ENCODE measurements at regions not wholly inside any gene's neighbourhood (a gene's known extent, or its start where the extent isn't known, plus 50 kb on each side); places are given as distances from the start of the nearest gene placed in this dataset.

- no peaks in the 10 kb centered on the region for H3K36me3 ChIP-seq (ENCODE audit: insufficient read depth, low read length)
- H3K4me3 ChIP-seq (ENCODE audit: low read depth in 1 of 2, low read length in 2 of 2), result no peak overlapping the region
- no peaks in the 10 kb centered on the region for H3K27me3 ChIP-seq (ENCODE audit: control insufficient read depth in 1 of 2, insufficient read depth in 2 of 2, low read length in 2 of 2)
- no peaks in the 10 kb centered on the region for H3K4me1 ChIP-seq (ENCODE audit: insufficient read depth, low read length)
- no peak overlapping the region for H3K9ac ChIP-seq (ENCODE audit: low read length)
- no peaks in the 10 kb centered on the region for H3K9me3 ChIP-seq (ENCODE audit: low read length)
- no peak overlapping the region for H3K27ac ChIP-seq (ENCODE audit: low read depth, low read length)
These were observed 107.5 kb upstream of the PDE3A start for GRCh38 chr12:20260851-20261250.

- H3K9ac ChIP-seq (ENCODE audit: low read length), result no peak overlapping the region
- H3K4me1 ChIP-seq (ENCODE audit: insufficient read depth, low read length), result no peaks in the 10 kb centered on the region
- no peaks in the 10 kb centered on the region for H3K27me3 ChIP-seq (ENCODE audit: control insufficient read depth in 1 of 2, insufficient read depth in 2 of 2, low read length in 2 of 2)
- no peaks in the 10 kb centered on the region for H3K36me3 ChIP-seq (ENCODE audit: insufficient read depth, low read length)
- no peaks in the 10 kb centered on the region for H3K9me3 ChIP-seq (ENCODE audit: low read length)
- no peak overlapping the region for H3K4me3 ChIP-seq (ENCODE audit: low read depth in 1 of 2, low read length in 2 of 2)
- no peak overlapping the region for H3K27ac ChIP-seq (ENCODE audit: low read depth, low read length)
These were observed 106.2 kb upstream of the PDE3A start for GRCh38 chr12:20262119-20262518.

GRCh38 chr12:20264026-20264425 lies 104.3 kb upstream of the PDE3A start:
- H3K4me3 ChIP-seq (ENCODE audit: low read depth in 1 of 2, low read length in 2 of 2), result no peak overlapping the region
- H3K36me3 ChIP-seq (ENCODE audit: insufficient read depth, low read length), result no peaks in the 10 kb centered on the region
- no peaks in the 10 kb centered on the region for H3K9me3 ChIP-seq (ENCODE audit: low read length)

GRCh38 chr12:20264608-20265114 lies 103.7 kb upstream of the PDE3A start:
- Histone ChIP-seq H3K4me1 (ENCODE audit: insufficient read depth, low read length) (peaks cover 8% of the 10 kb centered on the region), H3K27ac (ENCODE audit: low read depth, low read length) (no peak overlapping the region), H3K4me3 (ENCODE audit: low read depth in 1 of 2, low read length in 2 of 2) (no peak overlapping the region), H3K9ac (ENCODE audit: low read length) (no peak overlapping the region), H3K9me3 (ENCODE audit: low read length) (no peaks in the 10 kb centered on the region), H3K36me3 (ENCODE audit: insufficient read depth, low read length) (no peaks in the 10 kb centered on the region), H3K27me3 (ENCODE audit: control insufficient read depth in 1 of 2, insufficient read depth in 2 of 2, low read length in 2 of 2) (no peaks in the 10 kb centered on the region)

More at GRCh38 chr12:20264026-20264425, 104.3 kb upstream of the PDE3A start:
- H3K27me3 ChIP-seq (ENCODE audit: control insufficient read depth in 1 of 2, insufficient read depth in 2 of 2, low read length in 2 of 2), result no peaks in the 10 kb centered on the region
- no peak overlapping the region for H3K27ac ChIP-seq (ENCODE audit: low read depth, low read length)
- H3K9ac ChIP-seq (ENCODE audit: low read length), result no peak overlapping the region
- peaks cover 1% of the 10 kb centered on the region for H3K4me1 ChIP-seq (ENCODE audit: insufficient read depth, low read length)

- Histone ChIP-seq H3K9me3 (ENCODE audit: low read length) (no peaks in the 10 kb centered on the region), H3K36me3 (ENCODE audit: insufficient read depth, low read length) (no peaks in the 10 kb centered on the region), H3K9ac (ENCODE audit: low read length) (no peak overlapping the region), H3K27me3 (ENCODE audit: control insufficient read depth in 1 of 2, insufficient read depth in 2 of 2, low read length in 2 of 2) (no peaks in the 10 kb centered on the region), H3K4me1 (ENCODE audit: insufficient read depth, low read length) (peaks cover 24% of the 10 kb centered on the region), H3K27ac (ENCODE audit: low read depth, low read length) (no peak overlapping the region), H3K4me3 (ENCODE audit: low read depth in 1 of 2, low read length in 2 of 2) (no peak overlapping the region)
These were observed 100.1 kb upstream of the PDE3A start for GRCh38 chr12:20268121-20268732.

GRCh38 chr12:20268771-20269170 lies 99.6 kb upstream of the PDE3A start:
- H3K9me3 ChIP-seq (ENCODE audit: low read length), result no peaks in the 10 kb centered on the region

GRCh38 chr12:20269337-20270067 lies 98.8 kb upstream of the PDE3A start:
- H3K36me3 ChIP-seq (ENCODE audit: insufficient read depth, low read length), result no peaks in the 10 kb centered on the region
- H3K27ac ChIP-seq (ENCODE audit: low read depth, low read length), result peak overlapping the region; percentile 3

More at GRCh38 chr12:20268771-20269170, 99.6 kb upstream of the PDE3A start:
- Histone ChIP-seq H3K27me3 (ENCODE audit: control insufficient read depth in 1 of 2, insufficient read depth in 2 of 2, low read length in 2 of 2) (no peaks in the 10 kb centered on the region), H3K4me3 (ENCODE audit: low read depth in 1 of 2, low read length in 2 of 2) (no peak overlapping the region), H3K27ac (ENCODE audit: low read depth, low read length) (peak overlapping the region; percentile 3), H3K9ac (ENCODE audit: low read length) (no peak overlapping the region), H3K36me3 (ENCODE audit: insufficient read depth, low read length) (no peaks in the 10 kb centered on the region), H3K4me1 (ENCODE audit: insufficient read depth, low read length) (peaks cover 27% of the 10 kb centered on the region)

GRCh38 chr12:20270557-20270956 lies 97.8 kb upstream of the PDE3A start:
- Histone ChIP-seq H3K4me1 (ENCODE audit: insufficient read depth, low read length) (peaks cover 36% of the 10 kb centered on the region), H3K4me3 (ENCODE audit: low read depth in 1 of 2, low read length in 2 of 2) (no peak overlapping the region), H3K9ac (ENCODE audit: low read length) (no peak overlapping the region), H3K27ac (ENCODE audit: low read depth, low read length) (no peak overlapping the region), H3K9me3 (ENCODE audit: low read length) (no peaks in the 10 kb centered on the region), H3K36me3 (ENCODE audit: insufficient read depth, low read length) (no peaks in the 10 kb centered on the region), H3K27me3 (ENCODE audit: control insufficient read depth in 1 of 2, insufficient read depth in 2 of 2, low read length in 2 of 2) (no peaks in the 10 kb centered on the region)

More at GRCh38 chr12:20269337-20270067, 98.8 kb upstream of the PDE3A start:
- Histone ChIP-seq H3K4me1 (ENCODE audit: insufficient read depth, low read length) (peaks cover 34% of the 10 kb centered on the region), H3K4me3 (ENCODE audit: low read depth in 1 of 2, low read length in 2 of 2) (no peak overlapping the region), H3K9ac (ENCODE audit: low read length) (no peak overlapping the region), H3K9me3 (ENCODE audit: low read length) (no peaks in the 10 kb centered on the region), H3K27me3 (ENCODE audit: control insufficient read depth in 1 of 2, insufficient read depth in 2 of 2, low read length in 2 of 2) (no peaks in the 10 kb centered on the region)

GRCh38 chr12:20272161-20272560 lies 96.2 kb upstream of the PDE3A start:
- Histone ChIP-seq H3K27ac (ENCODE audit: low read depth, low read length) (no peak overlapping the region), H3K9ac (ENCODE audit: low read length) (no peak overlapping the region), H3K9me3 (ENCODE audit: low read length) (no peaks in the 10 kb centered on the region), H3K4me1 (ENCODE audit: insufficient read depth, low read length) (peaks cover 36% of the 10 kb centered on the region), H3K4me3 (ENCODE audit: low read depth in 1 of 2, low read length in 2 of 2) (no peak overlapping the region), H3K36me3 (ENCODE audit: insufficient read depth, low read length) (no peaks in the 10 kb centered on the region), H3K27me3 (ENCODE audit: control insufficient read depth in 1 of 2, insufficient read depth in 2 of 2, low read length in 2 of 2) (no peaks in the 10 kb centered on the region)

- Histone ChIP-seq H3K9ac (ENCODE audit: low read length) (no peak overlapping the region), H3K27ac (ENCODE audit: low read depth, low read length) (peak overlapping the region; percentile 7), H3K4me3 (ENCODE audit: low read depth in 1 of 2, low read length in 2 of 2) (no peak overlapping the region), H3K4me1 (ENCODE audit: insufficient read depth, low read length) (peaks cover 36% of the 10 kb centered on the region), H3K9me3 (ENCODE audit: low read length) (no peaks in the 10 kb centered on the region), H3K27me3 (ENCODE audit: control insufficient read depth in 1 of 2, insufficient read depth in 2 of 2, low read length in 2 of 2) (no peaks in the 10 kb centered on the region), H3K36me3 (ENCODE audit: insufficient read depth, low read length) (no peaks in the 10 kb centered on the region)
These were observed 95.5 kb upstream of the PDE3A start for GRCh38 chr12:20272801-20273200.

- no peak overlapping the region for H3K27ac ChIP-seq (ENCODE audit: low read depth, low read length)
- no peaks in the 10 kb centered on the region for H3K36me3 ChIP-seq (ENCODE audit: insufficient read depth, low read length)
- peaks cover 35% of the 10 kb centered on the region for H3K4me1 ChIP-seq (ENCODE audit: insufficient read depth, low read length)
- no peak overlapping the region for H3K4me3 ChIP-seq (ENCODE audit: low read depth in 1 of 2, low read length in 2 of 2)
- no peaks in the 10 kb centered on the region for H3K27me3 ChIP-seq (ENCODE audit: control insufficient read depth in 1 of 2, insufficient read depth in 2 of 2, low read length in 2 of 2)
- no peaks in the 10 kb centered on the region for H3K9me3 ChIP-seq (ENCODE audit: low read length)
- H3K9ac ChIP-seq (ENCODE audit: low read length), result no peak overlapping the region
These were observed 94.3 kb upstream of the PDE3A start for GRCh38 chr12:20274008-20274407.

All from muscle layer of colon (tissue), 2 donors.